Esophagus muscularis mucosa (tissue), 3 donors: ENCODE measurements at regions not wholly inside any gene's neighbourhood (a gene's known extent, or its start where the extent isn't known, plus 50 kb on each side); places are given as distances from the start of the nearest gene placed in this dataset.
"Not testable (repeated sequence)": the region's sequence is repeated elsewhere in the genome, so short reads cannot be mapped to it uniquely, and the experiment has no call there.

Source experiments
- POLR2AphosphoS5 ChIP-seq, 2 donors: sonication (generic); formaldehyde crosslinking; IDR thresholded peaks; one replicate each; pipeline ENCODE4 v1.6.1; 2017; ENCODE audit warnings: antibody characterized with exemption in 2 of 2
- TF ChIP-seq, protein P1 (sequence below), 3 experiments: fragments of 200-600 bp in 2 of 3; fragments of 450-650 bp in 1 of 3; sonication (generic) in 2 of 3; IDR thresholded peaks; one replicate each; pipeline ENCODE4 v1.5.1; 2017 to 2019; ENCODE audit warnings: antibody characterized with exemption in 3 of 3, mild to moderate bottlenecking in 2 of 3, moderate library complexity in 1 of 3

DNA sequence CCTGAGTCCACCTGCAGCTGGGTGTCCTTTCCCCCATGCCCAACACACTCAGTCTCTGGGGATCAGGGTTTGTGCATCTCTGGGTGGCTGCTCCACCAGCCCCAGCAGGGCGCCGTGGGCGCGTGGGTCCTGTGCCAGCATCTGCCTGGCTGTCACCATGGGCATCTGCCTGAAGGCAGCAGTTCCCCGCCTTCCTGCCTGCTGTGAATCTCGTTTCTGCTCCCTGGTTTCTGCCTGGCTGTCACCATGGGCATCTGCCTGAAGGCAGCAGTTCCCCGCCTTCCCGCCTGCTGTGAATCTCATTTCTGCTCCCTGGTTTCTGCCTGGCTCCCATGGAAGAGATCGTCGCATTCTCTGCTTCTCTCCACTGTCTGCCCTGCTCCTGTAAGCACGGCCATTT, 201.2 kb downstream of the RTP5 start:
- TF ChIP-seq, protein P1, sequence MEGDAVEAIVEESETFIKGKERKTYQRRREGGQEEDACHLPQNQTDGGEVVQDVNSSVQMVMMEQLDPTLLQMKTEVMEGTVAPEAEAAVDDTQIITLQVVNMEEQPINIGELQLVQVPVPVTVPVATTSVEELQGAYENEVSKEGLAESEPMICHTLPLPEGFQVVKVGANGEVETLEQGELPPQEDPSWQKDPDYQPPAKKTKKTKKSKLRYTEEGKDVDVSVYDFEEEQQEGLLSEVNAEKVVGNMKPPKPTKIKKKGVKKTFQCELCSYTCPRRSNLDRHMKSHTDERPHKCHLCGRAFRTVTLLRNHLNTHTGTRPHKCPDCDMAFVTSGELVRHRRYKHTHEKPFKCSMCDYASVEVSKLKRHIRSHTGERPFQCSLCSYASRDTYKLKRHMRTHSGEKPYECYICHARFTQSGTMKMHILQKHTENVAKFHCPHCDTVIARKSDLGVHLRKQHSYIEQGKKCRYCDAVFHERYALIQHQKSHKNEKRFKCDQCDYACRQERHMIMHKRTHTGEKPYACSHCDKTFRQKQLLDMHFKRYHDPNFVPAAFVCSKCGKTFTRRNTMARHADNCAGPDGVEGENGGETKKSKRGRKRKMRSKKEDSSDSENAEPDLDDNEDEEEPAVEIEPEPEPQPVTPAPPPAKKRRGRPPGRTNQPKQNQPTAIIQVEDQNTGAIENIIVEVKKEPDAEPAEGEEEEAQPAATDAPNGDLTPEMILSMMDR (IDR thresholded peaks at IDR 0.05) = not testable (repeated sequence)
- TF ChIP-seq POLR2AphosphoS5 (IDR thresholded peaks at IDR 0.05) = not testable (repeated sequence)
